Spleen (tissue), 3 donors: ENCODE measurements at regions not wholly inside any gene's neighbourhood (a gene's known extent, or its start where the extent isn't known, plus 50 kb on each side); places are given as distances from the start of the nearest gene placed in this dataset.

ENCODE experiments used
- POLR2A ChIP-seq, 3 donors: fragments of 450-650 bp; IDR thresholded peaks; one replicate each; pipeline ENCODE4 v1.5.1; 2017; ENCODE audit warnings: antibody characterized with exemption in 3 of 3, mild to moderate bottlenecking in 1 of 3
- POLR2AphosphoS5 ChIP-seq, 3 donors: sonication (generic); formaldehyde crosslinking; IDR thresholded peaks; one replicate each; pipeline ENCODE4 v1.5.1; 2017; ENCODE audit warnings: antibody characterized with exemption in 3 of 3

DNA sequence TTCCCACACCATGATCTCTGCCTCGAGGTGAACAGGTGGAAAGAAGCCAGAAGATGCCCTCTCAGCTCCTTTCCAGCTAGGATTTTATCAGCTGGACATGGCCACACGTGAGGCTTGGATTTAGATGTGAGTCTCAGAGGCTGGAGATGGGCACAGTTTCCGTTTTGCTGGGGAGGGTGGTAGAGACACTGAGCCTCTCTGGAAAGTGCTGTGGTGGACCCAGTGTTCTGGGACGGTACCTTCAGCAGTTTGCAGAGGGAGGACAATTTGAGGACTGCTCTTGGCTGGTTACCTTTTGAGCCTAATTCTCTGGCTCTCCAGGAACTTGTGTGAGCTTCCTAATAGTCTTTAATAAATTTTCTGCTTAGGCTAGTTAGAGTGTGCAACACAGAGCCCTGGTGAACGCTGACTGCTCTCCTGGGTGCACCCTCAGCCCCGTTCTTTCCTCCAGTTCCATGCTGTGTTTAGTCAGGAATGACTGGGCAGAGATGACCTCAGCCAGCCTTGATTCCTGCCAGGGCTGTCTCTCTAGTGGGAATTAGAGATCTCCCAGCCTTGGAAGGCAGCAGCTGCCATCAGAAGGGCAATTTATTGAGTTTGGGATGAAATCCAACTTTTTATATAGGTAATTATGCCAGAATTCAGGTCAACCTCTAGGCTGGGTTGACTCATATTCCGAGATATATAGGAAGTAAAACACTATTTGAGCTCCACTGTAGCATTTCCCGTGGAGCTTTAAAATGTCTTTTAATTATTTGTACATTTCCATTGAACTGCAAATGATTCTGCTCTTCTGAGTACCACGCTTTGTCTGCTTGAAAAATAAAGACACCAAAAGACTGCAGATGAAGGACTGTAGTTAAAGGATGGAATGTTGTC is 103.9 kb downstream of the GATA3 start:
- no peak for TF ChIP-seq POLR2A (IDR thresholded peaks at IDR 0.05)
- TF ChIP-seq POLR2AphosphoS5 (IDR thresholded peaks at IDR 0.05) = no peak
